BE2C (cell line): ENCODE measurements at regions not wholly inside any gene's neighbourhood (a gene's known extent, or its start where the extent isn't known, plus 50 kb on each side); places are given as distances from the start of the nearest gene placed in this dataset.

Source experiments
- DNase-seq: peaks from one replicate; pipeline ENCODE4 v3.0.0-alpha.2; 2020
- H3K27me3 ChIP-seq: fragments of 250-450 bp; sonication (Bioruptor Pico); 2 replicates; pipeline ENCODE4 v1.5.1; 2020; ENCODE audit warnings: mild to moderate bottlenecking
- H3K36me3 ChIP-seq: fragments of 250-450 bp; sonication (Bioruptor Pico); 2 replicates; pipeline ENCODE4 v1.5.1; 2020; ENCODE audit warnings: mild to moderate bottlenecking
- H3K4me1 ChIP-seq: fragments of 250-450 bp; sonication (Bioruptor Pico); 2 replicates; pipeline ENCODE4 v1.5.1; 2020
- H3K4me3 ChIP-seq: 2 replicates; pipeline ENCODE4 v1.5.1; 2011; ENCODE audit warnings: low read depth, low read length
- H3K9me3 ChIP-seq: fragments of 250-450 bp; sonication (Bioruptor Pico); 2 replicates; pipeline ENCODE4 v1.5.1; 2020
- CTCF ChIP-seq: IDR thresholded peaks from 2 replicates; pipeline ENCODE4 v1.5.1; 2012; ENCODE audit warnings: mild to moderate bottlenecking, low read depth, low read length

GRCh38 chr21:15354516-15354915, 289.7 kb upstream of the NRIP1 start:
- Histone ChIP-seq H3K4me1 (peaks cover 7% of the 10 kb centered on the region), H3K4me3 (no peak overlapping the region), H3K27me3 (no peaks in the 10 kb centered on the region), H3K9me3 (no peaks in the 10 kb centered on the region), H3K36me3 (no peaks in the 10 kb centered on the region)
- no peak for TF ChIP-seq CTCF
- no peak for DNase-seq

- no peak overlapping the region for H3K4me3 ChIP-seq
Measured at GRCh38 chr21:15355066-15355465, 290.3 kb upstream of the NRIP1 start.

GRCh38 chr21:15359251-15359650, 294.5 kb upstream of the NRIP1 start:
- Histone ChIP-seq H3K4me1 (peaks cover 4% of the 10 kb centered on the region; the same call in 1 of the 2 replicates), H3K27me3 (no peaks in the 10 kb centered on the region), H3K9me3 (no peaks in the 10 kb centered on the region), H3K36me3 (no peaks in the 10 kb centered on the region), H3K4me3 (no peak overlapping the region)
- no peak for TF ChIP-seq CTCF
- DNase-seq, result no peak

More at GRCh38 chr21:15355066-15355465, 290.3 kb upstream of the NRIP1 start:
- no peak for TF ChIP-seq CTCF
- no peak for DNase-seq
- Histone ChIP-seq H3K9me3 (no peaks in the 10 kb centered on the region), H3K27me3 (no peaks in the 10 kb centered on the region), H3K4me1 (peaks cover 7% of the 10 kb centered on the region), H3K36me3 (no peaks in the 10 kb centered on the region)

- Histone ChIP-seq H3K9me3 (no peaks in the 10 kb centered on the region), H3K36me3 (no peaks in the 10 kb centered on the region), H3K27me3 (no peaks in the 10 kb centered on the region), H3K4me3 (no peak overlapping the region), H3K4me1 (no peaks in the 10 kb centered on the region)
- DNase-seq, result no peak
- TF ChIP-seq CTCF, result no peak
Measured at GRCh38 chr21:15362458-15362857, 297.7 kb upstream of the NRIP1 start.

GRCh38 chr21:15363921-15364320, 299.1 kb upstream of the NRIP1 start:
- H3K4me1 ChIP-seq, result no peaks in the 10 kb centered on the region
- H3K4me3 ChIP-seq, result no peak overlapping the region
- no peak for DNase-seq
- no peaks in the 10 kb centered on the region for H3K36me3 ChIP-seq
- no peaks in the 10 kb centered on the region for H3K9me3 ChIP-seq
- no peaks in the 10 kb centered on the region for H3K27me3 ChIP-seq
- TF ChIP-seq CTCF, result no peak

GRCh38 chr21:15365751-15366392, 301.1 kb upstream of the NRIP1 start:
- Histone ChIP-seq H3K4me1 (peaks cover 4% of the 10 kb centered on the region), H3K4me3 (no peak overlapping the region), H3K27me3 (no peaks in the 10 kb centered on the region), H3K36me3 (no peaks in the 10 kb centered on the region), H3K9me3 (no peaks in the 10 kb centered on the region)
- no peak for TF ChIP-seq CTCF
- no peak for DNase-seq
